Hematopoietic multipotent progenitor cell treated with erythropoietin and hydrocortisone succinate and interleukin-3 and kit ligand, for 8 days (in vitro differentiated cells): ENCODE measurements at regions not wholly inside any gene's neighbourhood (a gene's known extent, or its start where the extent isn't known, plus 50 kb on each side); places are given as distances from the start of the nearest gene placed in this dataset.
A peak's percentile ranks its signal among the peaks of the same experiment; 100 is the strongest.

Source experiments
- DNase-seq: peaks from one replicate; pipeline ENCODE4 v3.0.0-alpha.2; 2015

GRCh38 chr3:126266291-126266840 lies 86.0 kb upstream of the ALDH1L1 start:
- DNase-seq, result no peak

GRCh38 chr3:126264952-126265351 lies 84.6 kb upstream of the ALDH1L1 start:
- no peak for DNase-seq

- DNase-seq, result no peak
Observed at GRCh38 chr3:126264381-126264780, 84.0 kb upstream of the ALDH1L1 start.

- DNase-seq, result no peak
Observed at GRCh38 chr3:126263971-126264370, 83.6 kb upstream of the ALDH1L1 start.

- no peak for DNase-seq
Observed at GRCh38 chr3:126263539-126263938, 83.2 kb upstream of the ALDH1L1 start.

- DNase-seq, result no peak
Observed at GRCh38 chr3:126262227-126262626, 81.8 kb upstream of the ALDH1L1 start.

GRCh38 chr3:126261037-126261436 lies 80.7 kb upstream of the ALDH1L1 start:
- peak; percentile 21 for DNase-seq

GRCh38 chr3:126259411-126260391 lies 79.3 kb upstream of the ALDH1L1 start:
- DNase-seq, result peak; percentile 33

- peak; percentile 36 for DNase-seq
Observed at GRCh38 chr3:126258670-126259069, 78.3 kb upstream of the ALDH1L1 start.

GRCh38 chr3:126257984-126258383 lies 77.6 kb upstream of the ALDH1L1 start:
- no peak for DNase-seq

GRCh38 chr3:126257174-126257573 lies 76.8 kb upstream of the ALDH1L1 start:
- no peak for DNase-seq

GRCh38 chr3:126256251-126256650 lies 75.9 kb upstream of the ALDH1L1 start:
- DNase-seq, result no peak

- no peak for DNase-seq
Observed at GRCh38 chr3:126253072-126253471, 72.7 kb upstream of the ALDH1L1 start.

GRCh38 chr3:126252373-126252772 lies 72.0 kb upstream of the ALDH1L1 start:
- no peak for DNase-seq

GRCh38 chr3:126245811-126246727 lies 65.7 kb upstream of the ALDH1L1 start:
- peak; percentile 28 for DNase-seq
